AG09319 (cell line): ENCODE measurements at regions not wholly inside any gene's neighbourhood (a gene's known extent, or its start where the extent isn't known, plus 50 kb on each side); places are given as distances from the start of the nearest gene placed in this dataset.

ENCODE experiments used
- DNase-seq: peaks from one replicate; pipeline ENCODE4 v3.0.0-alpha.2; 2010; ENCODE audit warnings: low read depth; ENCODE audit errors: extremely low read depth
- CTCF ChIP-seq: IDR thresholded peaks from 2 replicates; pipeline ENCODE4 v1.5.1; 2011; ENCODE audit warnings: low read depth, mild to moderate bottlenecking, inconsistent platforms, low read length, moderate library complexity

GRCh38 chr12:125956186-125956585 lies 891.0 kb downstream of the AACS start:
- no peak for TF ChIP-seq CTCF
- DNase-seq: no peak

- TF ChIP-seq CTCF: no peak
- DNase-seq: no peak
Measured at GRCh38 chr12:125966641-125967040, 901.4 kb downstream of the AACS start.

- no peak for TF ChIP-seq CTCF
Measured at GRCh38 chr12:125968413-125968812, 903.2 kb downstream of the AACS start.

GRCh38 chr12:125971981-125972380 lies 906.7 kb downstream of the AACS start:
- no peak for TF ChIP-seq CTCF
- no peak for DNase-seq

More at GRCh38 chr12:125968413-125968812, 903.2 kb downstream of the AACS start:
- no peak for DNase-seq

GRCh38 chr12:125978286-125978685 lies 913.1 kb downstream of the AACS start:
- no peak for DNase-seq
- TF ChIP-seq CTCF: no peak

- DNase-seq: no peak
- TF ChIP-seq CTCF: no peak
Measured at GRCh38 chr12:125981610-125982253, 916.5 kb downstream of the AACS start.

- no peak for TF ChIP-seq CTCF
- no peak for DNase-seq
Measured at GRCh38 chr12:125983094-125983783, 918.0 kb downstream of the AACS start.
